HG02678 (cell line): ENCODE measurements at regions not wholly inside any gene's neighbourhood (a gene's known extent, or its start where the extent isn't known, plus 50 kb on each side); places are given as distances from the start of the nearest gene placed in this dataset.
"Not testable (repeated sequence)": the region's sequence is repeated elsewhere in the genome, so short reads cannot be mapped to it uniquely, and the experiment has no call there.

Experiments used
- ATAC-seq: cut with Tn5 transposase; IDR thresholded peaks from one replicate; pipeline ENCODE4 v1.9.1; 2021; ENCODE audit warnings: mild to moderate bottlenecking, moderate library complexity; ENCODE audit not compliant: unreplicated experiment

DNA sequence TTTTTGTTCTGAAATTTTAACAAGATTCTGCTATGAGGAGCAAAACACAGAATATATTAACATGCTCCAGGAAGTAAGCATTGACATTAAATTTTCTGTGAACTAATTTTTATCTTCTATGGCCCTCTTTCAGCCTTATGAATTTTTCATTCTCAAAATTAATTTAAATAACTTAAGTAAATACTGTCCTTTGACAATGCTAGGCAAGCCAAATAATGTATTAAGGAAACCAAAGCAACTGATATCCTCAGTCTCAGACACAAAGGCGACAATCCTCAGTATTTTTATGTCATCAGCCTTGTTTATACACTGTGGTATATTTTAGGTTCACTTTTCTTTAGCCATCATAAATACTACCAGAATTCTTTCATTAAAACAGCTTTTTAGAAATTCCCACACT is 159.8 kb downstream of the CGGBP1 start:
- no peak for ATAC-seq

DNA sequence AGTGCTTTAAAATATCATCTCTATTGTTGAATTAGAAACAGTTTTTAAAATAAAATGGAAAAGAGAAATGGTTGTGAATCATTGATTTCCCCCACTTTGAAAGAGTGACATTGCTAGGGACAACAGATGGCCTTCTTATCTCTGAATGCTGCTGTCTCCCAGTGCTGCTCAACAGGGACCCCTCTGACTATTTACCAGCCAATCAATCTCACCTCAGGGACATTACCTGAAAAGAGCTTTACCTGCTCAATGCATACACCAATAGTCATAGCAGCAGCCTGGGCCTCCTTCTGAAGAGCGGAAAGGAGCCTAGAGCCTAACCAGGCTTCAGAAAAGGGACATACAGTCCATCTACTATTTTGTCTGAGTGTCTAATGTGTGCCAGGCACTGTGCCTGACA is 162.8 kb downstream of the CGGBP1 start:
- ATAC-seq = no peak

DNA sequence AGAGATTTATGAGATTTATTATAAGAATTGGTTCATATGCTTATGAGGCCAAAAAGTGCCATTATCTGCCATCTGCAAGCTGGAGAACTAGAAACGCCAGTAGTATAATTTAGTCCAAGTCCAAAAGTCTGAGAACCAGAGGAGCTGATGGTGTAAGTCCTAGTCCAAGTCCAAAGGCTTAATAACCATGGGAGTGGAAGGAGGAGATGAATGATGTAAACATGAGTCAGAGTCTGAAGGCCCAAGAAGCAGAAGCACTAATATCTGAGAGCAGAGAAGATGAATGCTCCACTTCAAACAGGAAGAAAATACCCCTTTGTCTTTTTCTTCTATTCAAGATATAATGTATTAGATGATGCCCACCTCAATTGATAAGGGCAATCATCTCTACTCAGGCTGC is 185.7 kb downstream of the CGGBP1 start:
- ATAC-seq = no peak

DNA sequence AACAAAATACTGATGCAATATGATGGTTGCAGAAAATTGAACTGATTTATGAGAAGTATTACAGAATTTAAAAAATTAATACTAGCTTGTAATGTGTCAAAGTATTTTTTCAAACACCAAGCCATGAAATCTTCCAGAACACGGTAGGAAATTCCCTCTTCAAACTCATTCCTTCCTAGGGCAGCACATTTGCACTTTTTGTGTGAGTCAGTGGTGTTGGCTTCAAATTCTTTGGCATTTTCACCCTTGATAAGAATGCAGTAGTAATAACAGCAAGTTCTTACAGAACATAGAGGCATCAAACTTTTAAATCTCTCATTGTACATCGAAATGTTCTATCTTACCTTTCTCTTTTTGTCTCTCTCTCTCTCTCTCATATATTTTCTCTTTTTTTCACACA is 191.8 kb downstream of the CGGBP1 start:
- no peak for ATAC-seq

DNA sequence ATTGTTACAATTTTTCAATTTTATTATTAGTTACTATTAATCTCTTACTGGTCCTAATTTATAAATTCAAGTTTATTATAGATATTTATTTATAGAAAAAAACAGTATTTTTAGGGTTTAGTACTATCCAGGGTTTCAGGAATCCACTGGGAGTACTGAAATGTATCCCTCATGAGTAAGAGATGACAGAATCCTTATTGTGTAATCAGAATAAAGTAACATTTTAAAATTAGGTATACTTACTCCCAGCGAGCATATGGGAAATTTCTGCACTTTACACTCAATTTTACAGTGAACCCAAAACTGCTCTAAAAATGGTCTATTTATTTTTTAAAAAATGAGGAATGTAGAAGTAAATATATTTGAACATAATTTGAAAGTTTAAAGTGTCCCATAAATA is 202.7 kb downstream of the CGGBP1 start:
- ATAC-seq = no peak

DNA sequence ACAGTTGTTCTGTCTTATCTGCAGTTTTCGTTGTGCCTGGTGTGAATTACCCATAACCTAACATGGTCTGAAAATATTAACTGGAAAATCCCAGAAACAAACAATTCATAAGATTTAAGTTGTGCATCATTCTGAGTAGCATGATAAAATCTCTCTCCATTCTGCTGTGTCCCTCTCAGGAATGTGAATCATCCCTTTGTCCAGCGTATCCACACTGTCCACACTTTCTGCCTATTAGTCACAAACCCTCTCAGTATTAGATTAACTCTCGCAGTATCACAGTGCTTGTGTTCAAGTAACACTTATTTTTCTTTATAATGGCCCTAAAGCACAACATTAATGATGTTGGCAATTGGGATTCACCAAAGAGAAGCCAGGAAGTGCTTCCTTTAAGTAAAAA is 203.2 kb downstream of the CGGBP1 start:
- ATAC-seq = no peak

DNA sequence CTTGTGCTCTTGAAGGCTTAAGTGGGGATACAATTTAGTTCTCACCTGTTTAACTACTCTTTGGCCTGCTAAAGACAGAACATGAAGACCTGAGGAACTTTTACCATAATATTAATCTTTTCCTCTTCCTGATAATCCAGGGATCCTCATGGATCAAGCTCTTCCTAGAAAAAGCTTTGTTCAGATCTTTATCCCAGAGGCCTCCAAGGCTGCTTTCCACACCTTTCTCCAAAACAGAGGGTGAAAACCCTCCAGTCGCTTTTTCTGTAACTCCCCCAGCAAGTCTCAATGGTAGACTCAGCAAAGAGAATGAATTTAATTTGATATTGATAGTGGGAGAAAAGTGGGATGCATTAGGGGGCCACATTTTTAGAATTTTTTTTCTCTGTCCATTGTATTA is 203.6 kb downstream of the CGGBP1 start:
- no peak for ATAC-seq

DNA sequence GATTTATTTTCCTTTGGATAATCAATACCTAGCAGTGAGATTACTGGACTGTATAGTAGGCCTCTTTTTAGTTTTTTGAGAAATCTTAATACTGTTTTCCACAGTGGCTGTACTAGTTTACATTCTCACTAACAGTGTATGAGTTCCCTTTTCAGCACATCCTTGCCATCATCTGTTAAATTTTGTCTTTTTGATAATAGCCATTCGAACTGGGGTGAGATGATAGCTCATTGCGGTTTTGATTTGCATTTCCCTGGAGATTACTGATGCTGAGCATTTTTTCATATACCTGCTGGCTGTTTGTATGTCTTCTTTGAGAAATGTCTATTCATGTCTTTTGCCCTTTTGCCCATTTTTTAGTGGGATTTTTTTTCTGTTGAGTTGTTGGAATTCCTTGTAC is 210.8 kb downstream of the CGGBP1 start:
- ATAC-seq = no peak

DNA sequence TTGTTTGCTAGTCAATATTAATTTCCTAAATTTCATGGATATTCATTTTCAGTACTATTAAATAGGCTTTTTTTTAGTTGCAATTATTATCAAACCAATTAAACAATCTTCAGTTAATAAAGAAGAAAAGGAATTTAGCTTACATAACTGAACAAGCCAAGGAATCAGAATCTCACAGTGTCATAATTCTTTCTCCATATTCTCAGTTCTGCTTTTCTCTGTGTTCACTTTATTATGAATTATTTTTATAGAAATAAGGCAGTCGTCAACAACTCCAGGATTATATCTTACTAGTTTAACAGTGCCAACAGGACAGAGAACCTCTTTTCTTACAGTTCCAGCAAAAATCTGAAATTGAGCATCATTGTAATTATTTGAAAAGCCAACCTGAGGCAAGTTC is 221.7 kb downstream of the CGGBP1 start:
- ATAC-seq = no peak

DNA sequence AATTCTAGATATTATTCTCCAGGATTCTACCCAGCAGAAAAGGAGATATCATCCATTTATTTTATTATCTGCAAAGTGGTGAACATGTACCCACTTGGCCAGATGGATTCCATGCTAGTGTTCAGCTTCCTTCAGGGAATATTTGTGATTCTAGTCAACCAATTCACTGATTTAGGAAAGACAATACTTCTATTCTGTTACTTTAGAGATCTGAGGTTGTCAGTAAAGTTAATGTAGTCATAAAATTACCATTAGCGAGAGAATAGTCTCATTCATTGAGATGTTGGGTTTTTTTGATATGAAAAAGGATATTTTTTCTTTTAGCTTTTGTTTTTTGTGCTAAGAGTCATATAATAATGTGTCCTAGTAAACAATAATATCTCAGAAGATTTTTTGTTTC is 222.8 kb downstream of the CGGBP1 start:
- no peak for ATAC-seq

DNA sequence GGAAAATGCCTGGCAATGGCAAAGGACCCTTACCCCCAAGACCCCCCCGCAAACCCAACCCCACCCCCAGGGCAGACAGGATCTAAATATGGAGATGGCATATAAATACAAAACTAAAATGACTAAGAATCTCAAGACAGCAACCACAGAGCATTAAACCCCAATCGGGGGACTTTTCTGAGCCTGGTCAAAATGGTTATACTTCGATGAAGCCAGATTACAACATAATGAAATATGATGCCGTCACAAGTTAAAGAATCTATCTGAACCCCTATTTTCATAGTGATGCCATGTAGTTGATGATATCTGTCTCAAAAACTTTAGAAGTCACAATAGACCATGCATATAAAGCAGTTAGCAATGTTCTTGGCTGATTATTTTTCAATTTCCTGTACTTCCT is 223.6 kb downstream of the CGGBP1 start:
- no peak for ATAC-seq

DNA sequence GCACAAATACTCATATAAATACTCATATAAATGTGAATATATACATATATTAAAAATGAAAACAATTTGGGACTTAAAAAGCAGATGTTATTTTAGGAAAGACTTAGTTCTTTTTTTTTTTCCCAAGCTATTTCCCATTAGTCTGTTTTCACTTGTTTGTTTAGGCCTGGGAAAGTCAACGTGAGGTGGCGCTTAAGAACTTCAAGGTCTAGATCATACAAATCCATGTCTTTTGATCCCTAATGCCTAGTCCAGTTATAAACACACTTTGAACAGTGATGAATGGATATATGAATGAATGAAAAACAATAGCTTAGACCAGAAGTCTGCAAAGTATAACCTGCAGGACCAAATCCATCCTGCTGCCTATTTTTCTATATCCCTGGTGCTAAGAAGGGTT is 224.5 kb downstream of the CGGBP1 start:
- ATAC-seq = no peak

DNA sequence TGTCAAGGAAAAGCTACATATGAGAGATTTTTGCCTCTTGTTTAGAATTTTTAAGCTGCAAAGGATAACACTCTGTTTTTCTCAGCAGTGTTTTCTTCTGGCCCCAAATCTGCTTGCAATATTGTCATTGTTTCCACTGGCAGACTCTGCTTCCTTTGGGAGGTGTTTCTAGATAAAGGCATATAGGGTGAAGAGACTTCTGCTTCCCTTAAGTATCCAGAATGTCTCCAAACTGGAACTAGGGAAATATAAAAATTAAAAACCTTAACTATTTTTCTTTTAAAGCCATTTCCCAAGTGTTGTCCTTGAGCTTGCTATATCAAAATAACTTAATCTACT is 225.8 kb downstream of the CGGBP1 start:
- ATAC-seq = no peak

DNA sequence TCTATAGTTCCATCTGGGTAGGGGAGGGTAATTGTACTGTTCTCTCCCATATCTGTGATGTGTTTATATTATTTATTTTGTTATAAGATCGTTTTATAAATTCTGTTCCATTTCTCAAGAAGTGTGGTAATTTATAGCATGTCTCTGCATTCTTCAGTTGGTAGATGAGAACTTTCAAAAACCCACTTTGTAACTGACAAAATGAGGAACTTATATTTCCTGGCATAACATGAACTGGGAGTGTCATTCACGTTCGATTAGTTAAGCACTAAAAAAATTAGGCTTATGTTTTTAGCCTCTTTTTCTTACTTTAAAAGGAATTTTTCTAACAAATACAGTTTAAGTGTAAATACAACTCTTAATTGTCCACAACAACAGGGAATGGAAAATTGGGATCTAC is 230.8 kb downstream of the CGGBP1 start:
- ATAC-seq = no peak

DNA sequence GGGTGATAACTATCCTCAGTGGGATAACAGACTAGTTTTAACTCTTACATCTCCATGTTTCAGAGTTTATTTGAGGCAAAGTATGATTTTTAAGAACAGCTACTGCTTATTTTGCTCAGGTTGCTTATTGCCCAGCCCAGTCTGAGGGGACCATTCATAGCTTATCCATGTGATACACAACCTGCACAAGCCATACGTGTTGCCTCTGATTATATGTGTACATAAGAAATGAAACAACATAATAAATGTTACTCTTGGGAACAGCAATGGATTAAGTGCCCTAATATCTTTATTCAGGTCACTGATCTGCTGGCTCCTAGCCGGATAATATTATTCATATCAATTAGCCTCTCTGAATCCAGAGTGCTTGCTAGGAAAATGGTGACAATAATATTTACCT is 236.2 kb downstream of the CGGBP1 start:
- no peak for ATAC-seq

DNA sequence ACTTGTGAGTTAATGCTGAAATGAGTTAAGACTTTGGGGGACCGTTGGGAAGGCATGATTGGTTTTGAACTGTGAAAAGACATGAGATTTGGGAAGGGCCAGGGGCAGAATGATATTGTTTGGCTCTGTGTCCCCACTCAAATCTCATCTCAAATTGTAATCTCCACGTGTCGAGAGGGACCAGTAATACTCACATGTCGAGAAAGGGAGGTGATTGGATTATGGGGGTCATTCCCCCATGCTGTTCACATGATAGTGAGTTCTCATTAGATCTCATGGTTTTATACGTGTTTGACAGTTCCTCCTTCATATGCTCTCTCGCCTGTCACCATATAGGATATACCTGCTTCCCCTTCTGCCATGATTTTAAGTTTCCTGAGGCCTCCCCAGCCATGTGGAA is 245.3 kb downstream of the CGGBP1 start:
- not testable (repeated sequence) for ATAC-seq

DNA sequence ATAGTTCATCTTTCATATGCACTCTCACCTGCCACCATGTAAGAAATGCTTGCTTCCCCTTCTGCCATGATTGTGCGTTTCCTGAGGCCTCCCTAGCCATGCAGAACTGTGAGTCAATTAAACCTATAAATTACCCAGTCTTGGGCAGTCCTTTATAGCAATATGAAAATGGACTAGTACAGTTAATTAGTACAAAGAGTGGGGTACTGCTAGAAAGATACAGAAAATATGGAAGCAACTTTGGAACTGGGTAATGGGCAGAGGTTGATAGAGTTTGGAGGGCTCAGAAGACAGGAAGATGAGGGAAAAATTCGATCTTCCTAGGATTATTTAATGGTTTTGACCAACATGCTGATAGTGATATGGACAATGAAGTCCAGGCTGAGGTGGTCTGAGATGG is 246.9 kb downstream of the CGGBP1 start:
- no peak for ATAC-seq

DNA sequence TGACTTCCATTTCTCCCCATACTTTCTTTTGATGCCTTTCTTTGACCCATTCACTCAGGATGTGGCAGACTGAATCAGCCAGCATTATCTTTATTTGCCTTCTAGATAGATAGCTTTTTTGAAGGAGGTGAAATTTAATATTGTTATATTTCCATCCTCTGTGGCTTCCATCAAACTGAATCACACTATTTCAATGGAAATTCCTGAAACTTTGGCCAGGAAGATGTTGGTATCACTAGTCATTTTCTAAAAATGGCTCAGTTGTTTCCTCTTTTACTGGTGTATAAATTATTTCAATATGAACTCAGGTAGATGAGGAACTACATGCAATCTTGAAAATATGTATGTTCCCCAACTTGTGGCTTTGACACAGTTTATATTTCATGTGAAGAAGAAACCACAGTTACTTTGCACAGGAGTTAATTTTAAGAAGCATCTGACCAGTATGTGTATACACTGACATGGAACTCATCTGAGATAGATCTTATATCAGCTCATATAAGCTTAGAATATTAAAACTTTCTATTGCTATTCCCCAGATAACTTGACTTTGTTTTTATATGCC is 248.3 kb downstream of the CGGBP1 start:
- ATAC-seq = no peak

DNA sequence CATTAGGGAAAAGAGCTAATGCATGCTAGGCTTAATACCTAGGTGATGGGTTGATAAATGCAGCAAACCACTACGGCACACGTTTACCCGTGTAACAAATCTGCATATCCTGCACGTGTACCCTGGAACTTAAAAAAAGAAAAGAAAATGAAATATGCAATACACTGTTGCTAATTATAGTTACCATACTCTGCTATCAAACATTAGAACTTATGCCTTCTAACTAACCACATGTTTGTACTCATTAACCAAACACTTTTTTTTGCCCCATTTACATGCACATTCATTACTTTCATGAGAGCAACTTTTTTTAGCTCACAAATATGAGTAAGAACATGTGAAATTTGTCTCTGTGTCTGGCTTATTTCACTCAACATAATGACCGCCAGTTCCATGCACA is 253.1 kb downstream of the CGGBP1 start:
- ATAC-seq = peak; percentile 81

DNA sequence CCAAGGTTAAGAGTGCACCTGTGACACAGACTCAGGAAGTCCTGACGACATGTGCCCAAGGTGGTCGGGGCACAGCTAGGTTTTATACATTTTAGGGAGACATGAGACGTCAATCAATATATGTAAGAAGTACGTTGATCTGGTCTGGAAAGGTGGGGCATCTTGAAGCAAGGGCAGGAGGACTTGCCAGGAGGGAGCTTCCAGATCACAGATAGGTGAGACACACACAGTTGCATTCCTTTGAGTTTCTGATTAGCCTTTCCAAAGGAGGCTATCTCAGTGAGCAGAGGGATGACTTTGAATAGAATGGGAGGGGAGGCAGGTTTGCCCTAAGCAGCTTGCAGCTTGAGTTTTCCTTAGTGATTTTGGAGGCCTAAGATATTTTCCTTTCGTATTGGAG is 257.4 kb downstream of the CGGBP1 start:
- no peak for ATAC-seq

DNA sequence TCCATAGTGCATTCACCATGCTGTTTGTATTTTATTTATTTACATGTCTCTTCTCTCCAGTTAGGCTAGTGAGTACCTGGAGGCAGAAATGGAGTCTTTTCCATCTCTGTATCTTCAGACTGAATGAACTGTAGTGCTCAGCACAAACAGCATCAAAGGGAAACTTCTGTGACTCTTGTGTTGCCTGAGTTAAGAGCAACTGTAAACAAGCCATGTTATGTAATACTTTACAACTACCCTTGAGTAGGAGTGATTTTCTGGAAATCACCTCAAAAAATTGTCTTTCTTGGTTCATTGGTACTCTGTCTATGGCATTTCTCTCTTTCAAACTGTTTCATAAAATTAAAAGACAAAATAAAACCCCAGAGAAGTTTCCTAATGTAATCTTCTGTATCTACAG is 258.3 kb downstream of the CGGBP1 start:
- no peak for ATAC-seq

DNA sequence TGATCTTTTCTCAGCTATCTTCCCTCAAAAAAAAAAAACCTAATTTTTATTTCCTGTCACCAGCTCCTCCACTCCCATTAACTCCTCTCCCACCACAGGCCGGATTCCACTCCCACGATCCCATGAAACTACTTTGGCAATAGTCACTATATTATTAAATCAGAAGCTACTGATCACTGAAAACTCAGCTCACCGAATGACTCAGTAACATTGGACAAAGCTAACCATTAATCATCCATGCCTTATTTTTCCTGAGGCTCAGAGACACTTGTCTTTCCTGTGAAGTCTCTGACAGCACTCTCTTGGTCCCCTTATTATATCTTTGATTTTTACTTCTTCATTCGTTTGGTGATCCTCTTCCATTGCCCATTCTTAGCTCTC is 260.2 kb downstream of the CGGBP1 start:
- ATAC-seq = no peak

DNA sequence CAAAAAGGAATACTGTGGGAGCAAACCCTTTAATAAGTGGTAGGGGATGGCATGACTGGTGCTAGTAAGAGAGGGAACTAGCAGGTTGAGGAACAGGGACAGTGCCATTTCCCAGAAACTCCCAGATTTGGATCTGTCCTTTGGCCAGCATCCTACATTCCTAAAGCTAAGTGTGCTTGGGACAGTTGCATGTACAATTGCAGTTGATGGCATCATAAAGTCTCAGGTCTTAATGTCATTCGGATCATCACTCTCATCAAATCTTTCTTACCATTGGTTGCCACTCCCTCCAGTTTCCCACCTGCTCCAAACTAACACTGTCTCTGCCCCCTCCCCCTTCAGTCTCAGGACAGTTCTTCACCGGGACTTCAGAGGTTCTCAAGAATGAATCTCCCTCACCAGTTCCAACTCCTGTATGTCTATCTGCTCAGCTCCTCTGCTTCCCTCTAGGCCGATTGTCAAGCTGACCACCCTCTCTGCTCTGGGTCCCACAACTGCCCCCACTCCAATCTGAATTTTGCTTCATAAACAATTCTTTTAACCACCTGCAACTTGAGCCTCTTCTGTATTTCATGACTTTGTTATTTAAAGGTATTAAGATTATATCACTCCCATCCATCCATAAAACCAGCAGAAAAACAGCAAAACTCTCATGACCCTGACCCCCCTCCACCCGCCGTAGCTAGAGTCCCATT is 260.8 kb downstream of the CGGBP1 start:
- no peak for ATAC-seq
